ENCODE measurements at regions not wholly inside any gene's neighbourhood (a gene's known extent, or its start where the extent isn't known, plus 50 kb on each side); places are given as distances from the start of the nearest gene placed in this dataset.

DNA sequence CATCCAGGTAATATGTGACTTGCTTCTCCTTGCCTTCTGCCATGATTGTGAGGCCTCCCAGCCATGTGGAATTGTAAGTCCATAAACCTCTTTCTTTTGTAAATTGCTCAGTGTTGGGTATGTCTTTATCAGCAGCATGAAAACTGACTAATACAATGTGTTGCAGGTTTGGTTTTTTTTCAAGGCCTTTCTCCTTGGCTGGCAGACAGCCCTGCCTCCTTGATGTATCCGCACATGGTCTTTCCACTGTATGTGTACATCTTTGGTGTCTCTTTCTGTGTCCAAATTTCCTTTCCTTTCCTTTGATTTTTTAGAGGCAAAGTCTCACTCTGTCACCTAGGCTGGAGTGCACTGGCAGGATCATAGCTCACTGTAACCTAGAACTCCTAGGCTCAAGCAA, 260.1 kb downstream of the TUSC7 start:
- H3K4me1 Mint-ChIP-seq (ENCODE audit: low read depth) = no peaks in the 10 kb centered on the region
- no peaks in the 10 kb centered on the region for H3K27me3 Mint-ChIP-seq (ENCODE audit: insufficient read depth)
- no peak overlapping the region for H3K4me3 Mint-ChIP-seq
- no peaks in the 10 kb centered on the region for H3K36me3 Mint-ChIP-seq (ENCODE audit: low read depth)
- peaks cover 38% of the 10 kb centered on the region for H3K9me3 Mint-ChIP-seq
- TF ChIP-seq, protein P1, sequence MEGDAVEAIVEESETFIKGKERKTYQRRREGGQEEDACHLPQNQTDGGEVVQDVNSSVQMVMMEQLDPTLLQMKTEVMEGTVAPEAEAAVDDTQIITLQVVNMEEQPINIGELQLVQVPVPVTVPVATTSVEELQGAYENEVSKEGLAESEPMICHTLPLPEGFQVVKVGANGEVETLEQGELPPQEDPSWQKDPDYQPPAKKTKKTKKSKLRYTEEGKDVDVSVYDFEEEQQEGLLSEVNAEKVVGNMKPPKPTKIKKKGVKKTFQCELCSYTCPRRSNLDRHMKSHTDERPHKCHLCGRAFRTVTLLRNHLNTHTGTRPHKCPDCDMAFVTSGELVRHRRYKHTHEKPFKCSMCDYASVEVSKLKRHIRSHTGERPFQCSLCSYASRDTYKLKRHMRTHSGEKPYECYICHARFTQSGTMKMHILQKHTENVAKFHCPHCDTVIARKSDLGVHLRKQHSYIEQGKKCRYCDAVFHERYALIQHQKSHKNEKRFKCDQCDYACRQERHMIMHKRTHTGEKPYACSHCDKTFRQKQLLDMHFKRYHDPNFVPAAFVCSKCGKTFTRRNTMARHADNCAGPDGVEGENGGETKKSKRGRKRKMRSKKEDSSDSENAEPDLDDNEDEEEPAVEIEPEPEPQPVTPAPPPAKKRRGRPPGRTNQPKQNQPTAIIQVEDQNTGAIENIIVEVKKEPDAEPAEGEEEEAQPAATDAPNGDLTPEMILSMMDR (IDR thresholded peaks at IDR 0.05) = no peak
- no peak for DNase-seq
- no peak overlapping the region for H3K27ac Mint-ChIP-seq

- TF ChIP-seq, protein P1 (IDR thresholded peaks at IDR 0.05) = no peak
- Mint-ChIP-seq H3K4me1 (ENCODE audit: low read depth) (no peaks in the 10 kb centered on the region), H3K27me3 (ENCODE audit: insufficient read depth) (no peaks in the 10 kb centered on the region), H3K27ac (no peak overlapping the region), H3K4me3 (no peak overlapping the region), H3K9me3 (peaks cover 37% of the 10 kb centered on the region), H3K36me3 (ENCODE audit: low read depth) (no peaks in the 10 kb centered on the region)
- no peak for DNase-seq
Observed at GRCh38 chr3:116971531-116971930, 262.0 kb downstream of the TUSC7 start.

GRCh38 chr3:116974702-116975101, 265.1 kb downstream of the TUSC7 start:
- DNase-seq = no peak
- Mint-ChIP-seq H3K9me3 (peaks cover 24% of the 10 kb centered on the region), H3K36me3 (ENCODE audit: low read depth) (no peaks in the 10 kb centered on the region), H3K4me1 (ENCODE audit: low read depth) (no peaks in the 10 kb centered on the region), H3K27ac (no peak overlapping the region), H3K4me3 (no peak overlapping the region), H3K27me3 (ENCODE audit: insufficient read depth) (no peaks in the 10 kb centered on the region)
- TF ChIP-seq, protein P1 (IDR thresholded peaks at IDR 0.05) = no peak

DNA sequence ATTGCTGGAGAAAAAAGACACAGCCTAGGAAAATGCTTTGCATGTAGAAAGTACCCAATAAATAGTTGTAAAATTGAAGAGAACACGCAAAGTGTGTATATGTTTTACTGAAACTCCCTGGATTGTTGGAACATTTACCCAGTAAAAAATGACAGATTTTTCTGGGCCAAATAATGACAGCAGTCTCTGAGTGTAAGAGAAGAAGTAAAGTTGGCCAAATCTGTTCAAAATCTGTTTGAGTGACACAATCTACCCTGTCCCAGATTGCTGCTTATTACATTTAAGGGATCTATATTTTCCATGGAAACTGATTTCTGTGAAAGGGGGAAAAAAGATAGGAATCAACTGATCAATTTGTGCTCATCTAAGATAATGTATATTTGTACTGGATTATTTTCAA, 267.9 kb downstream of the TUSC7 start:
- Mint-ChIP-seq H3K4me1 (ENCODE audit: low read depth) (no peaks in the 10 kb centered on the region), H3K27ac (no peak overlapping the region), H3K27me3 (ENCODE audit: insufficient read depth) (no peaks in the 10 kb centered on the region), H3K9me3 (peaks cover 19% of the 10 kb centered on the region), H3K4me3 (no peak overlapping the region), H3K36me3 (ENCODE audit: low read depth) (no peaks in the 10 kb centered on the region; the same call in 1 of the 2 replicates)
- TF ChIP-seq, protein P1 (IDR thresholded peaks at IDR 0.05) = no peak
- no peak for DNase-seq

- H3K4me1 Mint-ChIP-seq (ENCODE audit: low read depth) = no peaks in the 10 kb centered on the region
Observed at GRCh38 chr3:116980099-116980498, 270.5 kb downstream of the TUSC7 start.

More at GRCh38 chr3:116980099-116980498, 270.5 kb downstream of the TUSC7 start:
- Mint-ChIP-seq H3K4me3 (no peak overlapping the region), H3K36me3 (ENCODE audit: low read depth) (no peaks in the 10 kb centered on the region; the same call in 1 of the 2 replicates), H3K27ac (no peak overlapping the region), H3K27me3 (ENCODE audit: insufficient read depth) (no peaks in the 10 kb centered on the region), H3K9me3 (peaks cover 26% of the 10 kb centered on the region)
- TF ChIP-seq, protein P1 (IDR thresholded peaks at IDR 0.05) = no peak
- DNase-seq = no peak
